GM21360 (cell line): ENCODE measurements at regions not wholly inside any gene's neighbourhood (a gene's known extent, or its start where the extent isn't known, plus 50 kb on each side); places are given as distances from the start of the nearest gene placed in this dataset.

Experiments
- ATAC-seq: cut with Tn5 transposase; IDR thresholded peaks from one replicate; pipeline ENCODE4 v1.9.1; 2021; ENCODE audit warnings: mild to moderate bottlenecking, moderate library complexity; ENCODE audit not compliant: unreplicated experiment

- ATAC-seq = no peak
These were observed 147.0 kb downstream of the FGF9 start for GRCh38 chr13:21817878-21818277.

DNA sequence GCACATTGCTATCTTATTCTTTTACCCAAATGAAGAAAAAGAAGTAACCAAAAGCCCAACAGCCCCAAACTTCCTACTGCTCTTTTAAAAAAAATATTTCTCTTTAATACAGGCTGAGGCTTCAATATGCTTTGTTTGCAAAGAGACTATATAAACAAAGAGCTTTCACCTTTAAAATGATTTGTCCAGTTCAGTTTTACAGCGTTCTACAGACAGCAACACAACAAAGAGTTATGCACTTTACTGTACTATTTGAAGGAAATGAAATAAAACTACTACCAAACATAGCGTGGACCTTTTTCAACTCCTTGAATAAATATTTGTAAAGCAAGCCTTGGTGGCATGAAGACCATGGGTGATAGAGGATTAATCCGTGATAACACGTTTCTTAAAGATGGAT is 151.2 kb downstream of the FGF9 start:
- ATAC-seq = no peak

GRCh38 chr13:21823416-21823815 is 152.5 kb downstream of the FGF9 start:
- ATAC-seq = no peak

GRCh38 chr13:21823949-21824348 is 153.1 kb downstream of the FGF9 start:
- no peak for ATAC-seq

GRCh38 chr13:21825186-21825585 is 154.3 kb downstream of the FGF9 start:
- ATAC-seq = no peak

- no peak for ATAC-seq
These were observed 154.9 kb downstream of the FGF9 start for GRCh38 chr13:21825801-21826200.

DNA sequence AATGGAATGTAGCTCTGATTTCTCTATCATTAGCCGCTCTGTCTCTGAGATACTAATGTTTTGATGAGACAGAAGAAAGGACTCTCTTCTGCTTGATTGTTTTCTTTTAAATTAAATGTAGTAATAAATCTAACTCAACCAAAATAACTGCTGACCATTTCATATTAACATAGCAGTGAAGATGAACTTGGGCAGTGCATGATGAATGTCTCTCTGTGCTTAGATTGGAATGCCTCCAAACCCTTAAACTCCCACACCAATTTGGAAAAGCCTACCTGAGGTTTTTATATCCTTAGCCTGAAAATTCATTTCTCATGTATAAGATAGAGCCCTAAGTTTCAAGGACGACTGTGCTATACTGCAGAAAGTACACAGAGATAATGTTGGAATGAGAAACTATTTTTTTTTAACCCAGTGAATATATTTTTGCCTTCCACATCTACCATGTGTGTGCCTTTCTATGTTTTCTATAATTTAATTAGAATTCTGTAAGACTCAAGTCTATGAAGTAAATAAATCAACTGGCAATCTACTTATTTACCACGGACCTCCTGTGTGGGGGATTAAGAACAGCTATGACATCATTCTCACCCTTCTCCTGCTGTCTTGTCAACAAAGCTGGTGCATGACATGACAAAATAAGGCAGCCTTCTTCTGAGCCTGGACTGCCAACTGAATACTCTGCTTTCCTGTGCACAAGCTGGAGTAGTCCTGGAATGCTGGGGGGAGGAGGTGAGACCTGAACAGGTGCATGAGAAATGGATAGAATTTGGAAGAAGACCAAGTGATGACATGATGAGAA is 155.5 kb downstream of the FGF9 start:
- no peak for ATAC-seq

GRCh38 chr13:21831654-21832324 is 160.9 kb downstream of the FGF9 start:
- ATAC-seq = no peak

DNA sequence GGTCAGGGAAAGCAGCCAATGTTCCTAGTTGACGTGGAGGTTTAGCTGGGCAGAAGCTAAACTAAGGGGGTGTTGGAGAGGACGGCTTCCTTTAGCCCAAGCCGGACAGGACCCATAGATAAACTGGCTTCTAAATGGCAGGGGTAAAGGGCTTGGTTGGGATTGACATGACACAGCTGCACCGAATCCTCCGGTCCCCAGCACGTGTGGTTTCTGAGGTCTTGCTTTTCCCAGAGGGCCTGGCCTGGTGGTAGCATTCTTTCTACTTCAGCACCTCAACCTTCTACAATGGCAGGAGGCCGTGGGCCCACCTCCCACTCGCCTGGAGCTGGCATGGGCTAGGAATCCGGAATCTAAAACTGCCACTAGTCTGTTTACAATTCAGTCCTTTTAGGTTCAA is 163.0 kb downstream of the FGF9 start:
- no peak for ATAC-seq

GRCh38 chr13:21834521-21834920 is 163.6 kb downstream of the FGF9 start:
- no peak for ATAC-seq

- ATAC-seq = no peak
These were observed 166.4 kb downstream of the FGF9 start for GRCh38 chr13:21837288-21837687.

DNA sequence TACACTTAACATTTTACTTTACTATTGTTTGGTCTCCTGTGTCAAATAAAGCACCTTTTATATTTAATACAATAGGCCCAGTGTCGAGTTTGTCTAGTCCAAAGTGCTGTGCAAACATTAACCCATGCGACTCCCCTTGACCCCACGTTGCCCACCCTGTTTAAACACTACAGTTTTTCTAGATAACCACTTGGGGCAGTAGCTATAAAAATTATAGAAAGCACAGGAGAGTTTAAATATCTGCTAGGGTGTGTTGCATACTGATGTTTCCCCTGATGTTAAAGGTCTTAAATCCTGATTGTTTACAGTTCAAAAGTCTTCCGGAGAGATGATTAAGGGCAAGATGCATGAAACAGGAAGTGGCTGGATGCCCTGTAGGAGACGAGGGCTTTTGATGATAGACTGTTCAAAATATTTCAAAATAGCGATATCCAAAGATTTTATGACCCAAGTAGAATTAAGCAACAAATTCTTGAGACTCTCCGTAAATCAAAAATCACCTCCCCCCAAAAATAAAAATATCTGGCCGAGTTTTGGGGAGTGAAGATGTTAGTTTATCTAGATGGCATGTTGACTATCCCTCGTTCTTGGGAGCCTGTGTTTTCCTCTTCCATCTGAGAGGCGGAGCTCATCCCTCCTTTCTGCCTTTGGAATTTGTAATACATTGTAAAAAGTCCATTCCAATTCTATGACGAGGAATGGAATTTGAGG is 167.1 kb downstream of the FGF9 start:
- ATAC-seq = no peak

- ATAC-seq = no peak
These were observed 175.7 kb downstream of the FGF9 start for GRCh38 chr13:21846605-21847004.

- ATAC-seq = no peak
These were observed 178.4 kb downstream of the FGF9 start for GRCh38 chr13:21849323-21849722.

DNA sequence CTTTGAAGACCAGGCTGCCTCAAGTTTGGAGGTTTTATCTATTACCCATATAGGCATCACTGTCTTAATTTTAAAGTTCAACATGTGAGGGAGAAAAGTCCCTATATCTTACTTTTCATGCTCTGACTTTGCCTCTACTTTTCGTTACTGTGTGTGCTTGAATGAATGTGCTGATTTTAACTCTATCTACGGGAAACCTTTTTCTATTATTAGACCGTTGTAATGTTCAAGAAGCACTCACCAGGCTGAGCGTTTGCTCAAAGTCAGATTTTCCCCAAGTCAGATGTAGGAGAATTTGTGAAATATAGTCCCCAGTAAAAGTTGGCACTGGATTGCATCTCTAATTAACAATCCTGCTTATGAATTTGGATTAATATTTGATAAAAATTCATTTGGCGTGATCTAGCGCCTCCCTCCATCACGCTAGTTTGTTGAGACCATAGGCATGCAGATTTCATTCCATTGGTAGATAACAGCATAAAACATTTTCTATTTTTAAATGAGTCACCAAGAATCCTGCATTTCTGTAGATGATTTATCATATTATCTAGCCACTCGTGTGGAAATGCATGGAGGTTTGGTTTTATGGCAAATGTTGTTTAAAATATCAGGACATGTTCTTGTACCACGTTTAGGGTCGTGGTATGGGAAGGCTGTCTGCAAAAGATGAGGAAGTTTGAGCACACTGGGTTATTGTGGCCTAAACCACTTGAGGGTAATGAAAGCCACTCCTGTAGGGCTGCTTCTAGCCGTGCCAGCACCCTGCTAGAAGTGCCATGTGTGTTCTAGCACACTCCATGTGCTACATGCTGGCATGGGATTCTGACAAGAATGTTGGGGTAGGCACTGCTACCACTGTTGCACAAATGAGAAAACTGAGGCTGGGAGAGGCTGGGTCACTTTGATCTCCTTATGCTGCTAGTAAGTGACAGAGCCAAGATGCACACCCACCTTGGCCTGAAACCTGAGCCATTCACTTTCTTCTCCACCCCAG is 179.4 kb downstream of the FGF9 start:
- ATAC-seq = no peak

DNA sequence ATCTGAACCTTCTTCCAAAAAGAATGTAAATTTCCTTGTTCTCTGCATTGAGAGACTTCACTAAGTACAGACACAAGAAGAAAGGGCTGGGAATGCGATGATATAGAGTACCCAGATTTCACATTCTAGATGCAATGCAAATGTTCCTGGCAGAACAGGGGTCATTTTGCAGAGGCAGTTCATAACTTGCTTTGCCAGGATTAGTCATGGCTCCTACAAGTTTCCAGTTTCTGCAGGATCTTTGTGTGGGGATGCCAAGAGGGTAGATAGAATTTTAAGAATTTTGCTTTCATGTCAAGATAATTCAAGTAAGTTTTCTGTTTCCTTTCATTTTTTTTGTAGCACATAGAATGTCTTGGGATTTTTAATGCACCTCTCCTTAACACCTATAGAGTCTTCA is 181.2 kb downstream of the FGF9 start:
- no peak for ATAC-seq

DNA sequence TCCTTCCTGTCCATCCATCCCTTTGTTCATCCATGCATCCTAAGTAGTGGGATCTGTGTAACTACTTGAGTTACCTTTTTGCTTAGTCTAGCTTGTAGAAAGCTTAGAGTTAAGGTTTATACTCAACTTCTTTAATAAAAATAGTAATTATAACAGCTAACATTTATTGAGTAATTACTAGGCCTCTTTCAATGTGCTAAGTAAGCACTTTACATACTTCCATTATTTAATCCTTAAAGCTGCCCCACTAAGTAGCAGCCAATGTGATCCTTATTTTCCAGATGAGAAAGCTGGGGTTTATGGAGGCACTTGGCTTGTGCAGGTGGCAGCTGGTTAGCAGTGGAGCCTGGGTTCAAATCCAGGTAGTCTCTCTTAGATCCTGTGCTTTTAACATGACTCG is 182.9 kb downstream of the FGF9 start:
- no peak for ATAC-seq

GRCh38 chr13:21868823-21869222 is 197.9 kb downstream of the FGF9 start:
- no peak for ATAC-seq

DNA sequence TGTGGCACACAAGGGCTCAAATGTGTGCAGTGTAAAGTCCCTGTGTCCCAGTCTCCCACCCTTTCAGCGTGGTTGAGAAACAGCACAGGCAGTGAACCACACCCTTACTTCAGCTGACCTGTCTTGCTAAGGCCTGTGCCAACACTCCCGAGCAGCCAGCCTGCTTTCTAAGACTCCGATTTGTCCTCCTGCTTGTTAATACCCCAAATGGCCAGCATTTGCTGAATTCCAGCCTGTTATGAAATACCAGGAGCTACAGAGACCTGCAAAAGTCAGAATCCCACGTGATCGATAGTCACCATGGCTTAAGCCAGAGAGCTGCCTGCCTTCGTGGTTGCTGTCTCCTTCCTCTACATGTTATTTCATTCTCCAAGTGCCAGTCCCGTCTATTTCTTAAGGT is 200.5 kb downstream of the FGF9 start:
- ATAC-seq = no peak

- ATAC-seq = no peak
These were observed 201.0 kb downstream of the FGF9 start for GRCh38 chr13:21871919-21872318.

- no peak for ATAC-seq
These were observed 201.9 kb downstream of the FGF9 start for GRCh38 chr13:21872795-21873194.
